Liver (tissue), 3 donors: ENCODE measurements at regions not wholly inside any gene's neighbourhood (a gene's known extent, or its start where the extent isn't known, plus 50 kb on each side); places are given as distances from the start of the nearest gene placed in this dataset.

Source experiments
- CTCF ChIP-seq: fragments of 150-350 bp; IDR thresholded peaks from 2 replicates; pipeline ENCODE4 v1.5.1; 2017; ENCODE audit warnings: improper control_type of control experiment, low read depth, low read length; ENCODE audit not compliant: missing input control
- GABPA ChIP-seq, 2 donors: IDR thresholded peaks in 1 of 2; conservative IDR thresholded peaks in 1 of 2; 2 replicates each; pipeline ENCODE4 v1.6.1; 2016; ENCODE audit warnings: antibody characterized with exemption in 2 of 2, mild to moderate bottlenecking in 1 of 2, moderate library complexity in 1 of 2
- NR2F2 ChIP-seq: IDR thresholded peaks from 2 replicates; pipeline ENCODE4 v1.6.1; 2016; ENCODE audit warnings: antibody characterized with exemption
- REST ChIP-seq: IDR thresholded peaks from 2 replicates; pipeline ENCODE4 v1.6.1; 2016; ENCODE audit warnings: antibody characterized with exemption, mild to moderate bottlenecking
- YY1 ChIP-seq: IDR thresholded peaks from 2 replicates; pipeline ENCODE4 v1.6.1; 2016; ENCODE audit warnings: antibody characterized with exemption, mild to moderate bottlenecking
- ZBTB33 ChIP-seq: IDR thresholded peaks from 2 replicates; pipeline ENCODE4 v1.6.1; 2016; ENCODE audit warnings: antibody characterized with exemption
- donor health status: healthy.
- donor health status: healthy.

- no peak for TF ChIP-seq ZBTB33
- TF ChIP-seq REST, result no peak
- TF ChIP-seq GABPA (IDR thresholded peaks at IDR 0.05 in 1 of 2, conservative IDR thresholded peaks at IDR 0.05 in 1 of 2), result no peak
- no peak for TF ChIP-seq NR2F2
- no peak for TF ChIP-seq YY1
- TF ChIP-seq CTCF, result no peak
These were observed 117.1 kb upstream of the ARHGAP5 start for GRCh38 chr14:31960039-31960438.
